ENCODE measurements at regions not wholly inside any gene's neighbourhood (a gene's known extent, or its start where the extent isn't known, plus 50 kb on each side); places are given as distances from the start of the nearest gene placed in this dataset.

GRCh38 chr6:135555550-135555949 lies 58.0 kb upstream of the AHI1 start:
- no peak for TF ChIP-seq EZH2 (IDR thresholded peaks at IDR 0.05)
- no peak for TF ChIP-seq CTCF (IDR thresholded peaks at IDR 0.05 in 2 of 3, conservative IDR thresholded peaks at IDR 0.05 in 1 of 3; ENCODE audit: borderline replicate concordance in 1 of 3, insufficient read depth in 1 of 3, low read depth in 2 of 3, low read length in 2 of 3)
- TF ChIP-seq RAD21 (IDR thresholded peaks at IDR 0.05; ENCODE audit: low read depth) = no peak
- TF ChIP-seq EGR1 (IDR thresholded peaks at IDR 0.05; ENCODE audit: low read depth) = no peak
- TF ChIP-seq POLR2A (IDR thresholded peaks at IDR 0.05; ENCODE audit: borderline replicate concordance, extremely low read depth, insufficient read depth, insufficient read length) = no peak
- TF ChIP-seq JUND (IDR thresholded peaks at IDR 0.05) = no peak
- TF ChIP-seq YY1 (IDR thresholded peaks at IDR 0.05; ENCODE audit: extremely low read depth, insufficient replicate concordance, low read depth, low read length) = no peak
- no peak for TF ChIP-seq EZH2phosphoT487 (IDR thresholded peaks at IDR 0.05; ENCODE audit: borderline replicate concordance)
- TF ChIP-seq ZNF274 (IDR thresholded peaks at IDR 0.05; ENCODE audit: low read depth, low read length) = no peak
- TF ChIP-seq ELF1 (IDR thresholded peaks at IDR 0.05; ENCODE audit: borderline replicate concordance, low read depth) = no peak
- TF ChIP-seq, protein P1, sequence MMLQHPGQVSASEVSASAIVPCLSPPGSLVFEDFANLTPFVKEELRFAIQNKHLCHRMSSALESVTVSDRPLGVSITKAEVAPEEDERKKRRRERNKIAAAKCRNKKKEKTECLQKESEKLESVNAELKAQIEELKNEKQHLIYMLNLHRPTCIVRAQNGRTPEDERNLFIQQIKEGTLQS (IDR thresholded peaks at IDR 0.05) = no peak
